Muscle of leg (tissue), 3 donors: ENCODE measurements at regions not wholly inside any gene's neighbourhood (a gene's known extent, or its start where the extent isn't known, plus 50 kb on each side); places are given as distances from the start of the nearest gene placed in this dataset.
A peak's percentile ranks its signal among the peaks of the same experiment; 100 is the strongest.

Source experiments
- DNase-seq: peaks from one replicate; pipeline ENCODE4 v3.0.0; 2013
- H3K27ac ChIP-seq: one replicate; pipeline ENCODE4 v1.5.1; 2013; ENCODE audit warnings: mild to moderate bottlenecking, low read length, control low read depth
- H3K27me3 ChIP-seq: one replicate; pipeline ENCODE4 v1.6.1; 2013; ENCODE audit warnings: low read length; ENCODE audit not compliant: control insufficient read depth, insufficient read depth
- H3K36me3 ChIP-seq: one replicate; pipeline ENCODE4 v1.6.1; 2013; ENCODE audit warnings: low read length; ENCODE audit not compliant: control insufficient read depth, insufficient read depth
- H3K4me1 ChIP-seq: one replicate; pipeline ENCODE4 v1.6.1; 2013; ENCODE audit warnings: low read length; ENCODE audit not compliant: control insufficient read depth, insufficient read depth
- H3K4me3 ChIP-seq: one replicate; pipeline ENCODE4 v1.5.1; 2013; ENCODE audit warnings: low read length, control low read depth
- H3K9me3 ChIP-seq: replicated peaks from 2 replicates; pipeline ENCODE4 v1.6.1; 2013; ENCODE audit warnings: low read depth, low read length; ENCODE audit not compliant: control insufficient read depth
- WGBS: methylation state at CpG from one replicate; pipeline ENCODE4 v1.1.5; 2013; ENCODE audit warnings: missing lambda C conversion rate; ENCODE audit not compliant: insufficient coverage; 5-methylcytosine and 5-hydroxymethylcytosine counted together

DNA sequence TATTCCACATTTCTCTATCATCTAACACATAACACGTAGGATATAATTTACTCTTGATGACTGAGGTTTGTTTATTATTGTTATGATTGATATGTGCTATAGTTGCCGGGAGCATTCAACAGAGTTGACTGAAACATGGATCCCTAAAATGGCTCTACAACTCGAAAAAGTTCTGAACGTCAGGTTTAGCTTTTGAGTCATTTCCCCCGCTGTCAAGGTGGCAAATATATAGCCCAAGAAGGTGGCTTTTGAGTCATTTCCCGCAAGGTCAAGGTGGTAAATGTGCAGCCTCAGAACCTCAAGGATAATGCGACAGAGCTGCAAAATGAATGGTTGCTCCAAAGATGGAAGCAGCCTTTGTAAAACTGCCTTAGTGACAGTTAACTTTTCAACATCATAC is 104.0 kb downstream of the NIBAN1 start:
- DNase-seq, result no peak
- no peaks in the 10 kb centered on the region for H3K9me3 ChIP-seq
- H3K27me3 ChIP-seq, result no peaks in the 10 kb centered on the region
- no peak overlapping the region for H3K27ac ChIP-seq
- 96% methylated on average over 6 of the region's 7 CpGs for WGBS
- no peaks in the 10 kb centered on the region for H3K4me1 ChIP-seq
- no peak overlapping the region for H3K4me3 ChIP-seq
- H3K36me3 ChIP-seq, result peaks cover 5% of the 10 kb centered on the region

DNA sequence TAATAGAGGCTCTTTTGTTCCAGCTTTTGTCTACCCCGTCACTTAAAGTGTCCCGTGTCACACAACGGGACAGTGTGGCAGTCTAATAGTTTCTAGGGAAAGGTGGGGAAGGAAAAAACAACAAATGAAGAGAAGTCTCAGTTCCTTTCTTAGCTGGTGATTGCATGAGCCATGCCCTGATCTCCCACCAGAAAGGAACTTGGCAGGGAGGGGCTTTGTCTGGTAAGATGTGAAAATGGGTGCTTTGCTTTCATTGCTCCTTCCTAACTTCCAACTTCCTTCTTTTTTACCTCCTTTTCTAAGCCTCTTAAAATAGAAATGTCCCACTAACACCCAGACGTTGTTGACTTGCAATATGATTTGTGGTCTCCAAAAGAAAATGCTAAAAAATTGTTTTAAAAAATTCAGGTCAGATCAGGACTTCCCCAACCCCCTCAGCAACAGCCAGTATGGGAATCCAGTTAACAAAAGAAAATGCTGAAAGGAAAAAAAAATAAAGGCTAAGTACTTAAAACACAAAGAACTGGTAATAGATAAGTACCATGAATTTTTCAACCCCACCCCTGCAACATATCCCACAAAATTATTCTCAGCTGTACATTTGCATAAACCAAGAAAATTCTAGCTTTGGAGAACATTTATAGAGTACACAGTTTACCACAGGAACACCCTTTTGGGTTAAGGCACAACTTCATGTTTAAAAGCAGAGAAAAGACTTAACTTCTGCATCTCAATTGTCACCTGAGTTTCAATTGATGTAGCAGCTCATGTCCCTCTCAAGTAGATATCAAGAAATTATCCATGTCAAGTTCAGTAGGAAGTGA is 106.2 kb downstream of the NIBAN1 start:
- Histone ChIP-seq H3K4me1 (no peaks in the 10 kb centered on the region), H3K9me3 (no peaks in the 10 kb centered on the region), H3K36me3 (peaks cover 4% of the 10 kb centered on the region), H3K27me3 (no peaks in the 10 kb centered on the region), H3K27ac (no peak overlapping the region), H3K4me3 (no peak overlapping the region)
- 73% methylated on average over 3 of the region's 4 CpGs for WGBS
- DNase-seq, result no peak

DNA sequence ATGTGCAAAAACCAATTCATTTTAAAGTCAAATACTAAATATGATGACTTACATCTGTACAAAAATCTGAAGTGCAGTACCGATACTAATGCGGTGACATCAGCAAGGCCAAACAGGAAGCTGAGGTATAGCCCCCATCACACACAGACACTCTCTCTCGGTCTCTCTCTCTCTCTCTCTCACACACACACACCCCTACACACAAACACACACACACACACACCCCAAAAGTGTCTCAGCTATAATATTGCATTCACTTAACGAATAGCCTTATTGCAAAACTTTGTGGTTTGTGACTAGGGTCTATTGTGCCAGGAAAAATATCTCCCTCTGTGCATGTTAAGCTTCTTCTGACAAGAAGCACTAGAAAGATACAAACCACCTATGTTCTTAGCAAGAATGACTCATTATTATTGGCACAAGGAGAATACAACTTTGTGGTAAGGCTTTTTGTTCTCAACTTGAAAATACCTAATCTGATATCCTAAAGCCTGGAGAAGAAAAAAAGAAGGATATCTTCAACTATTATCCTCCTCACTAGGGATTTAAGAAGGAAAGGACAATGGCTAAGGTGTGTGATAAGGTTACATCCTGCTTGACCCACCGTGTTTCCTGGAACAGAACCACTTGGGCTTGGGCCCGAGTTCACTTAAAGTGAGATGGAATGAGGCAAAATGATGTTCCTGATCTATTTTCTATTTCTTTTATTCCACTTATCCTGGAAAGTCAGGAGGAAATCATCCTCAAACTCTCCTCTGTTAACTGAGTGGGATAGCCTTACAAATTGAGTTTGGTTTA is 107.1 kb downstream of the NIBAN1 start:
- no peak overlapping the region for H3K4me3 ChIP-seq
- H3K4me1 ChIP-seq, result no peaks in the 10 kb centered on the region
- peaks cover 4% of the 10 kb centered on the region for H3K36me3 ChIP-seq
- H3K9me3 ChIP-seq, result no peaks in the 10 kb centered on the region
- no peak overlapping the region for H3K27ac ChIP-seq
- no peaks in the 10 kb centered on the region for H3K27me3 ChIP-seq
- DNase-seq, result no peak
- 67% methylated on average over 1 of the region's 6 CpGs for WGBS

DNA sequence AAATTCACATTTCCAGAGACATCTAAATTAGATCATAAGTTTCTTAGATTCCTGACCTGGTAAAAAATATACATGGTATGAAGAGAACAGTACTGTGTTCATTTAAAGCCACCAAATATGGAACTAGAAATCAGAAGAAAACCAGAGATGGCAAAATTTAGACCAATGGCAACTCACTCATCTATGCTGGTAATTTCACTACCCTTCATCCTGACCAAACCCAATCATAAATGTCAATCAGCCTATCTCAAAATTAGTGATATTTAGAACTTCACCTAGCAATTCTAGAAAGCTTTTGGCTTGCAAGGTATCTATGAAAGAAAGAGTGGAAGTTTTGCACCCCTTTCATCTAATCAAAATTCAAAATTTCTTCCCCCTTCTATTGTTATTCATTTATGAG is 107.7 kb downstream of the NIBAN1 start:
- Histone ChIP-seq H3K27me3 (no peaks in the 10 kb centered on the region), H3K36me3 (peaks cover 4% of the 10 kb centered on the region), H3K27ac (no peak overlapping the region), H3K4me3 (no peak overlapping the region), H3K9me3 (no peaks in the 10 kb centered on the region), H3K4me1 (no peaks in the 10 kb centered on the region)
- no peak for DNase-seq

DNA sequence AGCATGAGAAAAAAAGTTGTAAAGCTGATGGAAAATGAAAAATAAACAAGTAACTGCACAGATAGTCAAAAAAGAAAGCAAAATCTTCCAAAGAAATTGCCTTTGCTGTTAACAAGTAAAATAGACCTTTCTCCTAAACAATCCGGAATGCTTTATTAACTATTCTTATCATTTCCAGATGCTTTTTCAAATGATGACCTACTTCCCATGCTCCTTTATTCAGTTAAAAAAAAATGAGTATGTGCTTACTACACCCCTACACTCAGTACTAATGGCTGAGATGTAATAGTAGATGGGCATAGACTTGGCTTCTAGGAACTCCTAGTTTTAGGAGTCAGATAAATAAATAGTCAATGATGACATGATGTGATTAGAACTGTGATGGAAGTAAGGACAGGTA is 108.5 kb downstream of the NIBAN1 start:
- DNase-seq, result no peak
- H3K27me3 ChIP-seq, result no peaks in the 10 kb centered on the region
- H3K4me1 ChIP-seq, result peaks cover 2% of the 10 kb centered on the region
- H3K27ac ChIP-seq, result no peak overlapping the region
- WGBS, result no CpG with 5 or more reads among the region's 1 CpG
- no peak overlapping the region for H3K4me3 ChIP-seq
- no peaks in the 10 kb centered on the region for H3K9me3 ChIP-seq
- H3K36me3 ChIP-seq, result peaks cover 4% of the 10 kb centered on the region

DNA sequence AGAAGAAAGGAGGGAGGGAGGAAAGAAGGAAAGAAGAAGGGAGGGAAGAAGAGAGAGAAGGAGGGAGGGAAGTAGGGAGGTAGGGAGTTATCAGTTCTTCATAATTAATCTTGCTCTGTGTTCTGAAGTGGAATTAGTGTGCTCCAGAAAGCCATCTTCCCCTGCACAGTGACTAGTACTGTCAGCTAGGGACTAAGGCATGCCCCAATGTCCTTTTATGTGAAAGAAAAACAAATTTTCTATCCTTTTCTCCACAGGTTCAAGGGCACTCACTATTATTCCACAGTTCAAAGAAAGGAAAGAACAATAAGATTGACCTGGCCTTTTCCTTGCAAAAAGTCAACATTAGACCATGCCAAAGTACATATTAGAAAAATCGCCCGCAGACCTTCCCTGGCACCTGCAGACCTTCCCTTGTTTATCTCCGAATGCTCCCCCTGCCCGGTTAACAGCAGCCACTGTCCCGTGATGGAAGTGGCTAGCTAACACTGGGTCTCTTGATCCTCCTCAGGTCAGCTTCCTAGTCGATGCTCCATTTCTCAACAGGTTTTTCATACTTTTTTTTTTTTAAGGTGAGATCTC is 107.2 kb upstream of the EDEM3 start:
- 94% methylated on average over 6 of the region's 6 CpGs for WGBS
- Histone ChIP-seq H3K36me3 (no peaks in the 10 kb centered on the region), H3K4me3 (no peak overlapping the region), H3K27ac (no peak overlapping the region), H3K27me3 (no peaks in the 10 kb centered on the region), H3K9me3 (no peaks in the 10 kb centered on the region), H3K4me1 (peaks cover 8% of the 10 kb centered on the region)
- no peak for DNase-seq

DNA sequence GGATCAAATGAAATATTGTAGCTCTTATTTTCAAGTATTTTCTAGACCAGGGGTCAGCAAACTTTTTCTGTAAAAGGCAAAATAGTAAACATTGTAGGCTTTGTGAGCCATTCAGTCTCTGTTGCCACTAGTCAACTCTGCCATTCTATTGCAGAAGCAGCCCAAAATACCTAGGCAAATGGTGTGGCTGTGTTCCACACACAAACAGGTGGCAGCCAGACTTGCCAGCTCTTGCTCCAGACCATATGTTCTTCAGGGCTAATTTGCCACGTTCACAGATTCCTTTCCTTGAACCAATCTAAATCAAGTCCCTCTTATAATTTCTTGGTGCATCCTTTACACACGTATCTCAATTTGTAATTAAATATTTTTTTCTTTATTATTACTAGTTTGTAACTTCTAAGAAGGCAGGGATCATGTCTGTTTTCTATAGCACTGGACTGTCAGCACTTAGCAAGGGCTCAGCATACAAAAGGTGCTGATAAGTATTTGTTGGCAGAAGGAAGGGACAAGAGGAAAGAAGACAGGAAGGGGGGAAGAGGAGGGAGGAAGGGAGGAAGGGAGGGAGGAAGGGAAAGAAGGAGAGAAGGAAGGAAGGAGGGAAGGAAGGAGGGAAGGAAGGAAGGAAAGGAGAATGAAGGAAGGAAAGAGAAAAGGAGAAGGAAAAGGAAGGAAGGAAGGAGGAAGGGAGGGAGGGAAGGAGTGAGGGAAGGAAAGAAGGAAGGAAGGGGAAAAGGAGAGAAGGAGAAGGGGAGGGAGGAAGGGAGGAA is 106.5 kb upstream of the EDEM3 start:
- H3K4me3 ChIP-seq, result no peak overlapping the region
- no peaks in the 10 kb centered on the region for H3K9me3 ChIP-seq
- no peaks in the 10 kb centered on the region for H3K36me3 ChIP-seq
- no peaks in the 10 kb centered on the region for H3K27me3 ChIP-seq
- H3K4me1 ChIP-seq, result peaks cover 8% of the 10 kb centered on the region
- peak overlapping the region; percentile 45 for H3K27ac ChIP-seq
- 50% methylated on average over 1 of the region's 2 CpGs for WGBS
- DNase-seq, result peak; percentile 63

DNA sequence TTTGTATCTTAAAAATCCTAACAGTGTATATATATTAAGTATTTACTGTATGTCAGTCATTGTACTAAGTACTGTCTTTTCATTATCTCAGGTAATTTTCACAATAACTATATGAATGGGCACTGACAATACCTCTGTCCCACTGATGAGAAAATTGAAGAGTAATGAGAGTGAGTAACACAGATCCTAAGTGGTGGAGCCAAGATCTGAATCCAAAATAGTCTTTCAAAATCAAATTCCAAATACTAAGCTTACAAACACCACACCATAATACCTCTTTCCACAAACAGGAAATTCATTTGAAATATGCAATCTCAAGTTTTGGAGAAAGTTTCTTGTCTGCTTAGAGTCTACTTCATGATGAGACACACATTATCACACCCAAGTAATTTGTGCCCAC is 105.9 kb upstream of the EDEM3 start:
- no peak for DNase-seq
- Histone ChIP-seq H3K4me1 (peaks cover 8% of the 10 kb centered on the region), H3K27me3 (no peaks in the 10 kb centered on the region), H3K4me3 (no peak overlapping the region), H3K27ac (peak overlapping the region; percentile 45), H3K9me3 (no peaks in the 10 kb centered on the region), H3K36me3 (no peaks in the 10 kb centered on the region)

DNA sequence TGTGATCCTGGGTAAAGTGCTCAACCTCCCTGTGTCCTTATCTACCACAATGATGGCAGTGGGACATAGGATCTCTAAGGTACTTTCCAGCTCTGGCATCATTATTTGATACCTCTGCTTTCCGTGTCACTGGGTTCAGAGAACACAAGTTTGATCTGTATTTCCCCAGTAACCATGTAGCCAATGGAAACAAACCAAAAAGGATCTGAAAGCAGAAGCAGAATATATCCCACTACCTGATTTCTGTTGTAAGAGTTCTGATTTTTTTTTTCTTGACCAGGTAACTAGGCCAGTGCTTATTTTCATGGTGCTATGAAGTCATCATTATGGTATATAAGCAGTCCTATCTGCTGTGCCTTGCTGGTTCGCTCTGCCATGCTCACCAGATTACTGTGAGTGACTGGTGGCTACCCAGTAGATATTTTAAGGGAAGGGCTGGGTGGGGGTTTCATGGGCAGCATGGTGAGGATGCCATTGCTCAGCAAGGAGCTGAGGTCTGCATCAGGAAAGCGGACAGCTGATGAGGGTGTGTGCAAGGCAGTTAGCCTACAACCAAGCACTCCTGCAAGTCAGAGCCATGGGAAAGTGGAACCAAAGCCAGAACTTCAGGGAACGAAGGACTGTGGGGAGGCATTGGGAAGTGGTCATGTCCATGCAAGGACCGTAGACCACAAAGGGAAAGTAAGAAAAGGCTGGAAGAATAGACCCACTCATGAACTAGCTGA is 104.9 kb upstream of the EDEM3 start:
- Histone ChIP-seq H3K4me3 (no peak overlapping the region), H3K27ac (peak overlapping the region; percentile 31), H3K9me3 (no peaks in the 10 kb centered on the region), H3K27me3 (no peaks in the 10 kb centered on the region), H3K36me3 (no peaks in the 10 kb centered on the region), H3K4me1 (peaks cover 8% of the 10 kb centered on the region)
- DNase-seq, result peak; percentile 34
- 89% methylated on average over 4 of the region's 5 CpGs for WGBS
